B cell (primary cell): ENCODE measurements at regions not wholly inside any gene's neighbourhood (a gene's known extent, or its start where the extent isn't known, plus 50 kb on each side); places are given as distances from the start of the nearest gene placed in this dataset.

Experiments used
- CTCF ChIP-seq: fragments of 200-600 bp; IDR thresholded peaks from one replicate; pipeline ENCODE4 v1.8.0; 2022; ENCODE audit warnings: antibody characterized with exemption, mild to moderate bottlenecking
- EZH2 ChIP-seq: IDR thresholded peaks from 2 replicates; pipeline ENCODE4 v1.6.1; 2012; ENCODE audit warnings: borderline replicate concordance, low read depth, mild to moderate bottlenecking, moderate library complexity, low read length; ENCODE audit not compliant: insufficient read depth, poor library complexity, severe bottlenecking

- TF ChIP-seq CTCF = no peak
- no peak for TF ChIP-seq EZH2
These were observed 319.2 kb downstream of the NSG2 start for GRCh38 chr5:174364676-174365075.
